Renal cortex interstitium (tissue), 11 donors: ENCODE measurements at regions not wholly inside any gene's neighbourhood (a gene's known extent, or its start where the extent isn't known, plus 50 kb on each side); places are given as distances from the start of the nearest gene placed in this dataset.
"Not testable (repeated sequence)": the region's sequence is repeated elsewhere in the genome, so short reads cannot be mapped to it uniquely, and the experiment has no call there.

Source experiments
- DNase-seq, 11 donors: peaks; one replicate each; pipeline ENCODE4 v3.0.0-alpha.2; 2013; ENCODE audit warnings: low read depth in 9 of 11, low spot score in 4 of 11; ENCODE audit errors: extremely low read depth in 1 of 11

DNA sequence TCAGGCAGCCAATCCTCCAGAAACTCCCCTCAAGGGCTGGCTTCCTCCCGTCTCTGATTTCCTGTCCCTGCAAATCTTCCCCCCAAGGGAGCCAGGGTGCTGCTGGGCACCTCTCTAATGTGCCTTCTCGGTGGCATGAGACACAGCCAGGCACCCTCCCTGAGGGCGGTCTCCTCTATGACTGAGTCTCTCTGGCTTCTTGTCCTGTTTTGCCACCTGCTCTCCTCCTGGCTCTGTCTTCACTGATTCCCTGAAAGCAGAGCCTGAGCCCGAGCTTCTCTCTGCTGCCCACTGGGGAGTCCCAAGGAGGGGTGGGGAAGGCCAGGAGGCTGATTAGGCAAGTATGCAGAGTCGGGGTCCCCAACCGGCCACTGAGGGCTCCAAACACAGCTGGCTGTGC lies 60.4 kb upstream of the INSIG1 start:
- no peak for DNase-seq

DNA sequence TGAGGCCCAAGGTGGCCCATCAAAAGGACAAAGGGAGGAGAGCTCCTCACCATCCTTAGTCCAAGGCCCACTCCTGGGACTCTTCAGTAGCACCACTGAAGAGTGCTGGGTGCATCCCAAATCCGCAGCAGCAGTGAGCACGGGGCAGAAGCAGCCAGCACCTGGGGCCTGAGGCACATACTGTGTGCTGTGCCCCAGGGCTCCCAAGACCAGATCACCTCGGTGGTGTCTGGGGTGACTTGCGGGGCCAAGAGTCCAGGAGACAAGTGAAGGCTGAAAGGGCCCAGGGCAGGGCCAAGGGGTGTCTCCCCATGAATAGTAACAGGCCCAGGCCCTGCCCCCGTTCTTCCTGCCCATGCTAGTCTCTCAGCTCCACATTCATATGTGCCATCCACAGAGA lies 59.9 kb upstream of the INSIG1 start:
- DNase-seq: no peak

GRCh38 chr7:155239431-155240087 lies 58.1 kb upstream of the INSIG1 start:
- DNase-seq: not testable (repeated sequence)

DNA sequence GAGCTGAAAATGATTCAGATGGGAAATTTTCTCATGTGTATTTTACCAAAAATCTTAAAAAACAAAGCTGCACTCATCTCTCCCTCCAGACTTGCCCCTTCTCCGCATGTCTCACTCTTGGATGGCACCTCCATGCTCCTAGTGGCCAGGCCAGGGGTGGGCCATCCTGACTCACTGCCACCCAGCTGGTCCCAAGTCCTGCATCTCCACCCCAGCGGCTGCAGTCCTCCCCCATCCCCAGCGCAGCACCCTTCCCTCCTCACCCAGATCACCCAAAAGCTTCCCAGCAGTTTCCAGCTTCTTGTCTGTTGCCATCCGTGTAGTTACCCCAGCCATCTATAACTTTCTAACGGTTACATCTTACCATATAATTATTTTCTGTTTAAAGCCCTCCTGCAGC lies 53.0 kb upstream of the INSIG1 start:
- DNase-seq: no peak

DNA sequence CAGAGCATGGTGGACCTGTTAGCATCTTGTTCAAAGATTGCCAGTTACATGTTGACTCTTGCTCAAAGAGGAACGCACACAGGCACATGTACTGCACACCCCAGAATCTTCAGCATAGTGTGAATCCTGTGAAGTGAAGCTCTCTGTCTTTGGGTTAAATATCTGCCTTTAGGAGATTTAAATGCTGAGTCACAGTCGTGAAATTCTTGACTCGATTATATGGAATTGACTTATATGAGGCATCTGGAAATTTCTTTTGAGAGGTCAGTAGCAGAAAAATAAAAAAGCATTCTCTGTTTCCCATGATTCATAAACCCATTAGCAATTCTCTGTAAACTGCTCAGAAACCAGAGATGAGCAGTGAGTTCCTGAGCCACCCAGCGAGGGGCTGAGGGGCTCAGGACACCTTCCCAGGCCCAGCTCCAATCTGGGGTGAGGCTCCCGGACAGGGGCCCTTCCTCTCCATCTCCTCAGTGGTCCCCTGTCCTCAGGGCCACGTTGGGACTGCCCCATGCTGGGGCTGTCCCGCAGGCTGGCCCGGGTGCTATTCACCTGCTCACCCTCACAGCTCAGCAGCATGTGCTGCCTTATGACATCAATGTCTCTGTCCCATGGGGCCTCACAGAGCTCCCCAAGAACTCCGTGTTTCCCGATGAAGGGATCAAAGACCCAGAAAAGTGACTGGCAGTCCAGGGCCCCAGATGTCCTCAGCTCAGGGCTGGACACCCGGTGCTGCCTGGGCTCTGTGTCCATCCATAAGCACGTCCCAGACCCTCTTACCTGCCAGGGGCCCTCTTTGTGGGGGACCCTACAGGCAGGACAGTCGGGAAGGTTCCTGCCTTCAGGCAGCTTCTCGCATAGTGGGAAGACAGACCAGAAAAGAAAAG lies 50.0 kb upstream of the INSIG1 start:
- DNase-seq: no peak
